Spleen (tissue), 7 donors: ENCODE measurements at regions not wholly inside any gene's neighbourhood (a gene's known extent, or its start where the extent isn't known, plus 50 kb on each side); places are given as distances from the start of the nearest gene placed in this dataset.

Source experiments
- POLR2A ChIP-seq, 3 donors: fragments of 450-650 bp; IDR thresholded peaks; one replicate each; pipeline ENCODE4 v1.5.1; 2017; ENCODE audit warnings: antibody characterized with exemption in 3 of 3, mild to moderate bottlenecking in 1 of 3
- TF ChIP-seq, protein P1 (sequence below), 11 experiments: fragments of 200-600 bp in 7 of 11; fragments of 450-650 bp in 4 of 11; sonication (generic) in 4 of 11; IDR thresholded peaks in 8 of 11; conservative IDR thresholded peaks in 3 of 11; 1 replicate in 7 of 11; 2 replicates in 4 of 11; pipeline versions ENCODE4 v1.4.0 to v1.8.0; 2016 to 2021; ENCODE audit warnings: antibody characterized with exemption in 11 of 11, inconsistent platforms in 4 of 11, mild to moderate bottlenecking in 1 of 11
- donor health status: DM: no; HTN: no; CAD: no; lungs with moderate emphysema.
- donor health status: DM: no; HTN: no; CAD: no.
- donor health status: DM: no; HTN: no; CAD: no.

DNA sequence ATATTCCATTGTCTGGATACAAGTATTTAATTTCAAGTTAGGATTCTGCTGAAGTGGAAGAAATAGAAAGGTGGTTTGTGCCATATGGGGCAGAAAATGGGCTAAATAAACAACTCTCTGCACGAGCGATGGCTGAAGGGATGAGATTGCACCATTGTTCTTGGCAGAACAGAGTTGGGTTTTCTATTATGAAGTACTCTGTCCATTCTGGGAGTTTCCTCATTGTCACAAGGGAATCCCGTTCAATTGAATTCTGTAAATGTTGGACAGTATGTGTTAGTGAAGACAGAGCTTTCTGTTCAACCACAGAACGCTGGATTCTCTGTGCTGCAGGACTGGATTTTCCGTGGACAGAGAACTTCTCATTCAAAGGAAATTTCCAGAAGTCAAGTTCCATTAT lies 345.5 kb upstream of the PRICKLE1 start:
- TF ChIP-seq, protein P1, sequence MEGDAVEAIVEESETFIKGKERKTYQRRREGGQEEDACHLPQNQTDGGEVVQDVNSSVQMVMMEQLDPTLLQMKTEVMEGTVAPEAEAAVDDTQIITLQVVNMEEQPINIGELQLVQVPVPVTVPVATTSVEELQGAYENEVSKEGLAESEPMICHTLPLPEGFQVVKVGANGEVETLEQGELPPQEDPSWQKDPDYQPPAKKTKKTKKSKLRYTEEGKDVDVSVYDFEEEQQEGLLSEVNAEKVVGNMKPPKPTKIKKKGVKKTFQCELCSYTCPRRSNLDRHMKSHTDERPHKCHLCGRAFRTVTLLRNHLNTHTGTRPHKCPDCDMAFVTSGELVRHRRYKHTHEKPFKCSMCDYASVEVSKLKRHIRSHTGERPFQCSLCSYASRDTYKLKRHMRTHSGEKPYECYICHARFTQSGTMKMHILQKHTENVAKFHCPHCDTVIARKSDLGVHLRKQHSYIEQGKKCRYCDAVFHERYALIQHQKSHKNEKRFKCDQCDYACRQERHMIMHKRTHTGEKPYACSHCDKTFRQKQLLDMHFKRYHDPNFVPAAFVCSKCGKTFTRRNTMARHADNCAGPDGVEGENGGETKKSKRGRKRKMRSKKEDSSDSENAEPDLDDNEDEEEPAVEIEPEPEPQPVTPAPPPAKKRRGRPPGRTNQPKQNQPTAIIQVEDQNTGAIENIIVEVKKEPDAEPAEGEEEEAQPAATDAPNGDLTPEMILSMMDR (IDR thresholded peaks at IDR 0.05 in 8 of 11, conservative IDR thresholded peaks at IDR 0.05 in 3 of 11) = no peak
- no peak for TF ChIP-seq POLR2A (IDR thresholded peaks at IDR 0.05)
